ENCODE measurements at regions not wholly inside any gene's neighbourhood (a gene's known extent, or its start where the extent isn't known, plus 50 kb on each side); places are given as distances from the start of the nearest gene placed in this dataset.

GRCh38 chr5:158470764-158471534 is 612.0 kb upstream of the CLINT1 start:
- H3K4me3 ChIP-seq = no peak overlapping the region
- H3K27me3 ChIP-seq = no peaks in the 10 kb centered on the region
- TF ChIP-seq CTCF (IDR thresholded peaks at IDR 0.05) (no peak), POLR2A (IDR thresholded peaks at IDR 0.05) (no peak)
- intact Hi-C loops (cut with DNase I) = no loop called here
- H3K27ac ChIP-seq = no peak overlapping the region
- H3K36me3 ChIP-seq = no peaks in the 10 kb centered on the region
- no peaks in the 10 kb centered on the region for H3K4me1 ChIP-seq
- DNase-seq = no peak
- WGBS, 2 donors = 59 to 78% methylated on average over 5 of the region's 5 CpGs
- H3K9me3 ChIP-seq = no peaks in the 10 kb centered on the region

- 61 to 88% methylated on average over 2 of the region's 2 CpGs for WGBS, 2 donors
- no peak overlapping the region for H3K4me3 ChIP-seq
- no peak for DNase-seq
- H3K27me3 ChIP-seq = no peaks in the 10 kb centered on the region
- H3K9me3 ChIP-seq = no peaks in the 10 kb centered on the region
- TF ChIP-seq CTCF (IDR thresholded peaks at IDR 0.05) = no peak
- no peak for TF ChIP-seq POLR2A (IDR thresholded peaks at IDR 0.05)
- H3K4me1 ChIP-seq = no peaks in the 10 kb centered on the region
- no peak overlapping the region for H3K27ac ChIP-seq
- no peaks in the 10 kb centered on the region for H3K36me3 ChIP-seq
- intact Hi-C loops (cut with DNase I) = no loop called here
Observed at GRCh38 chr5:158468444-158468843, 609.5 kb upstream of the CLINT1 start.

- intact Hi-C loops (cut with DNase I) = no loop called here
- Histone ChIP-seq H3K27me3 (no peaks in the 10 kb centered on the region), H3K9me3 (no peaks in the 10 kb centered on the region), H3K36me3 (no peaks in the 10 kb centered on the region), H3K27ac (no peak overlapping the region), H3K4me1 (no peaks in the 10 kb centered on the region), H3K4me3 (no peak overlapping the region)
- no peak for TF ChIP-seq POLR2A (IDR thresholded peaks at IDR 0.05)
- no peak for DNase-seq
Observed at GRCh38 chr5:158466191-158466590, 607.2 kb upstream of the CLINT1 start.

- Histone ChIP-seq H3K27me3 (no peaks in the 10 kb centered on the region), H3K4me3 (no peak overlapping the region), H3K36me3 (no peaks in the 10 kb centered on the region), H3K4me1 (no peaks in the 10 kb centered on the region), H3K27ac (peak overlapping the region in 2 of 4 donors; percentile 25 to 70), H3K9me3 (no peaks in the 10 kb centered on the region)
- 81 to 82% methylated on average over 5 to 6 of the region's 6 CpGs for WGBS, 2 donors
- TF ChIP-seq CTCF (IDR thresholded peaks at IDR 0.05) = no peak
- no peak for TF ChIP-seq POLR2A (IDR thresholded peaks at IDR 0.05)
- intact Hi-C loops (cut with DNase I) = no loop called here
- no peak for DNase-seq
Observed at GRCh38 chr5:158465086-158465972, 606.4 kb upstream of the CLINT1 start.

GRCh38 chr5:158464383-158464782 is 605.4 kb upstream of the CLINT1 start:
- H3K4me1 ChIP-seq = no peaks in the 10 kb centered on the region
- no peaks in the 10 kb centered on the region for H3K36me3 ChIP-seq
- no peaks in the 10 kb centered on the region for H3K9me3 ChIP-seq
- DNase-seq = no peak
- intact Hi-C loops (cut with DNase I) = no loop called here
- peak overlapping the region in 2 of 4 donors; percentile 25 to 70 for H3K27ac ChIP-seq
- no peak overlapping the region for H3K4me3 ChIP-seq
- TF ChIP-seq POLR2A (IDR thresholded peaks at IDR 0.05) (no peak), CTCF (IDR thresholded peaks at IDR 0.05) (no peak)
- 77 to 78% methylated on average over 1 of the region's 1 CpG for WGBS, 2 donors
- H3K27me3 ChIP-seq = no peaks in the 10 kb centered on the region
